Jurkat, Clone E6-1 (cell line): ENCODE measurements at regions not wholly inside any gene's neighbourhood (a gene's known extent, or its start where the extent isn't known, plus 50 kb on each side); places are given as distances from the start of the nearest gene placed in this dataset.
"Not testable (repeated sequence)": the region's sequence is repeated elsewhere in the genome, so short reads cannot be mapped to it uniquely, and the experiment has no call there.

Experiments used
- DNase-seq: peaks from one replicate; pipeline ENCODE4 v3.0.0-alpha.2; 2011; ENCODE audit warnings: low read depth, low spot score
- H3K4me3 ChIP-seq: 2 replicates; pipeline ENCODE4 v1.5.1; 2011; ENCODE audit warnings: mild to moderate bottlenecking, low read length, control low read depth, moderate library complexity

DNA sequence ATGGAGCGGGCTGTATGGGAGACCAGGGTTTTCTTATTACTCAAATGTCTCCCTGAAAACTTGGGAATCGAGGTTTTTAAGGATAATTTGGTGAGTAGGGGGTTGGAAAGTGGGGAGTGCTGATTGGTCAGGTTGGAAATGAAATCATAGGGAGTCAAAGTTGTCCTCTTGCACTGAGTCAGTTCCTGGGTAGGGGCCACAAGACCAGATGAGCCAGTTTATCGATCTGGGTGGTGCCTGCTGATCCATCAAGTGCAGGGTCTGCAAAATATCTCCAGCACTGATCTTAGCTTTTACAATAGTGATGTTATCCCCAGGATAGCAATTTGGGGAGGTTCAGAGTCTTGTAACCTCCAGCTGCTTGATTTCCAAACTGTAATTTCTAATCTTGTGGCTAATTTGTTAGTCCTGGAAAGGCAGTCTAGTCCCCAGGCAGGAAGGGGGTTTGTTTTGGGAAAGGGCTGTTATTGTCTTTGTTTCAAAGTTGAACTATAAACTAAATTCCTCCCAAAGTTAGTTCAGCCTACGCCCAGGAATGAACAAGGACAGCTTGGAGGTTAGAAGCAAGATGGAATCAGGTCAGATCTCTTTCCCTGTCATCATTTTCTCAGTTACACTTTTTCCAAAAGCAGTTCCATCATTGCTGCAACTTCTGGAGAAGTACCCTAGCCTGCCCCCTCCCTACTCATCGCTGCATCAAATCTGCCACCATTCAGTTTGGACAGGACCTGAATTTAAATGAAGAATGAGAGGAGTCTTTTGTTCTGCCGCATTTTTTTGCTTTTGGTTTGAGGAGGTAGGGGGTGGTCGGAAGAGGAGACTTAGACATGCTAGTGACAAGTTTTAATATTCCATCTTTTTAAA, 236.4 kb upstream of the GALNT17 start:
- H3K4me3 ChIP-seq, DNase-seq: not testable (repeated sequence)

DNA sequence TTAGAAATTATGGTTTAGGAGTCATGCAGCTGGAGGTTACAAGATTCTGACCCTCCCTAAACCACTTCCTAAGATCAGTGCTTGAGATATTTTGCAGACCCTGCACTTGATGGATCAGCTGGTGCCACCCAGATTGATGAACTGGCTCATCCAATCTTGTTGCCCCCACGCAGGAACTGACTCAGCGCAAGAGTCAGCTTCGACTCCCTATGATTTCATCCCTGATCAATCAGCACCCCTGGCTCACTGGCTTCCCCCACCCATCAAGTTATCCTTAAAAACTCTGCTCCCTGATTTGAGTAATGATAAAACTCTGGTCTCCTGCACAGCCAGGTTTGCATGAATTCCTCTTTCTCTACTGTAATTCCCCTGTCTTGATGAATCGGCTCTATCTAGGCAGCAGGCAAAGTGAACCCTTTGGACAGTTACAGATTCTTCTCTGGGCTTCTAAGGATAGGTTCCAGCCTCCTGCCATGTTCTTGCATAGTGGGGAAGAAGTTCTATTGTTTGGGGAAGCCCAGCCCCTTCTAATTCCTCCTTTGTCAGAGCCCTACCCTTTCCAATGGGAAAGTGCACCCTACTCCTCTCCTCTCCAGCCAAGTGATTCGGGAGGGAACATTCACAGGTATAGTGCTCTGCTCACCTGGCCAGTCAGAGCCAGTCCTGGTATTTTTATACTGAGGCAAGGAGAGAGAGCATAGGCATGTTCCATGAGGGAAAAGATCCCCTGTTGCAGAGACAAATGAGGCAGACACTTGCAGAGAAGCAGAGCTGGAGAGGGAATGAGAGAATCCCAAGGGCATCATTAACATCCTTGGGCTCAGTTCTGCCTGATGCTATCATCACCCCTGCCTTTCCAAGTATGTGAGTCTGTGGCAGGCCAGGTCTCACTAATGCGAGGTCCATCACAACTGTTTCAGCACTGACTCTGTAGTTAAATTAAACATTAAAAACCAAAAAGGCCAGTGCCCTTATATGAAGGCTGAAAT, 224.4 kb upstream of the GALNT17 start:
- H3K4me3 ChIP-seq = no peak overlapping the region
- no peak for DNase-seq

DNA sequence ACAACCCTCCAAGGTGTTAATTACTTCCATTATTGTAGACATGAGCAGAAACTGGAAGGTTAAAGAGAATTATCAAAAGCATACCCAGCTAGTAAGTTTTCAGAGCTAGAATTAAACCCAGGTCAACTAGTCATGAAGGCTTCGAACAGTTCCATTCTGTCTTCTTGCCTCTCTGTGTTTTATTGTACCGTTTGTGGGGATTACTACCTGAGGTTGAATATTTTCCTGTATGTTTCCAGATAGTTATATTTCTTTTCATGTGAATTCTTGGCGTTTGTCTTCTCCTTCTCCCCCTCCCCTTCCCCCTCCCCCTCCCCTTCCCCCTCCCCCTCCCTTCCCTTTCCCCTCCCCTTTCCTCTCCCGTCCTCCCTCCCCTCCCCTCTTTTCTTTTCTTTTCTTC, 218.0 kb upstream of the GALNT17 start:
- no peak overlapping the region for H3K4me3 ChIP-seq
- no peak for DNase-seq

DNA sequence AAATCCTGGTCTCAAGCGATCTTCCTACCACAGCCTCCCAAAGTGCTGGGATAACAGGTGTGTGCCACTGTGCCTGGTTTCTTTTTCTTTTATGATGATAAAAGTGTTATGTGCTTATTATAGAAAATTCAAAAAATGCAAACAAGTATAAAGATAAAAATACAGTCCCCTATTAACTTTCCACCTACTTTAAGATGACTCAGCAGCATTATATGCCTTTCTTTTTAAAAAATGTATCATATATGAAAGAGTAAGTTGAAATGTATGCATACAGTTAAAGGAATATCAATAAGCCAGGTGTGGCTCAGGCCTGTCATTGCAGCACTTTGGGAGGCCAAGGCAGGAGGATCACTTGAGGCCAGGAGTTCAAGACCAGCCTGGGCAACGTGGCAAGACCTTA, 216.9 kb upstream of the GALNT17 start:
- no peak overlapping the region for H3K4me3 ChIP-seq
- no peak for DNase-seq

DNA sequence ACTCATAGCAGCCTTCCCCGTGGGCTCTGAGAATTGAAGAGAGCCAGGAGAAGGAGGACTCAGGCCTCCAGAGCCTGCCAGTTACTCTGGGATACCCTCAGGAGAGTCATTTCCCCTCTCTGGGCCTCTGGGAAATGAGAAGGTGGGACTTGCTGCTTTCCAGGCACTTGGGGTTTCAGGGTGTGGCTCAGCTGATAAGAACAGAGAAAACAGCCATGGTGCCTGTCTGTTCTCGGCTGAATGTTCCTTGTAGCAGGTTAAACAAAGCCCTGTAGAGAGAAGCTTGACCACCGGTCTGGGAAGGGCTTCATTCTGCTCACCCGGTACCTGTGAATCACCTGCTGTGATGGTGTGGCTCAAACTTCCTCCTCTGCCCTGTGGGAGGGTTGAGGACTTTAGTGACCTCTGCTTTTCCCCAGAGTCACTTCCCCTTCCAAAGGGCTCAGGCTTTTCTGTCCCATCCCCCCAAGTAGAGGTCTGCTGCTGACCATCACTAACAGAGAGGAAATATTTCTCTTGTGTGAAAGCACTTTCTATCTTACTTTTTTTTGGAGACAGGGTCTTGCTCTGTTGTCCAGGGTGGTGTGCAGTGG, 212.4 kb upstream of the GALNT17 start:
- no peak overlapping the region for H3K4me3 ChIP-seq
- DNase-seq = no peak

DNA sequence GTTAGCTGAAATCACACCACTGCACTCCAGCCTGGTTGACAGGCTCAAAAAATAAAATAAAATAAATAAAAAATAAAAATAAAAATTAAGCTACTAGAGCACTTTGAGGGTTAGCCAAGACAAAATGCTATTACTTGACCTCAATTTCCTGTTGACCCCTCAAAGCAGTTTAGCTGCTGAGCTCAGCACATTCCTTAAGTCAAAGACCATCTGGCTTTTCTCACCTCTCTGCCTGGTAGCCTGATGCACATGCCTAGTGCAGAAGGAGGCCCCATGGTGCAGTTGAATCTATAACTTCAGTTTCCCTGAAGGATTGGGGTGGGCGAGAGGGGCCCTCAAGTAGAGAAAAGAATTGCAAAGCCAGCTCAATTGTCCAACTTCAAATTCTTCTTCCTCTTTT, 211.1 kb upstream of the GALNT17 start:
- no peak overlapping the region for H3K4me3 ChIP-seq
- DNase-seq = no peak

DNA sequence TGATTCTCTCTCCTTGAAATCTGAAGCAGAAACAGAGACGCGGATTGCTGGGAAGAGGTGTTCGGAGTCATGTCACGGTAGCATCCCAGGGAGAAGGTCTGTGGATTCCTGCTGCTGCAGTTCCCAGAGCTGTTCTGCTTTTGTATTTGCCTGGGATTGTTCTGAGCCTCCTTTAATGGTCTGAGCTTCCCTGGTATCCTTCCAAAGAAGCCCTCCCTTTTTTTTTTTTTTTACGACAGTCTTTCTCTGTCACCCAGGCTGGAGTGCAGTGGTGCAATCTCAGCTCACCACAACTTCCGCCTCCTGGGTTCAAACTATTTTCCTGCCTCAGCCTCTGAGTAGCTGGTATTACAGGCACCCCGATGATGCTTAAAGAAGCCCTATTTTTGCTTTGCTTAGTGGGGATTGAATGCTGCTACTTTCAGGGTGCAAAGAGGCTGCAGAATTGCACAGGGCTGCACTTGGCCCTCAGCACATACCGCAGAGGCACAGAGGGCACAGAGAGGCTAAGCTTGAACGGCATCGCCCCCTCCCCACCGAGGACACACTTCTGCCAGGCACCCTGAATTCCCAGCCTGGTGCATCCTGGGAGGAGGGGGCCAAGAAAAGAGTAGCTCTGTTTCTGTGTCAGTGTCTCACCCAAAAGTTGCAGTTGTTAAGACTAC, 208.6 kb upstream of the GALNT17 start:
- no peak overlapping the region for H3K4me3 ChIP-seq
- no peak for DNase-seq

DNA sequence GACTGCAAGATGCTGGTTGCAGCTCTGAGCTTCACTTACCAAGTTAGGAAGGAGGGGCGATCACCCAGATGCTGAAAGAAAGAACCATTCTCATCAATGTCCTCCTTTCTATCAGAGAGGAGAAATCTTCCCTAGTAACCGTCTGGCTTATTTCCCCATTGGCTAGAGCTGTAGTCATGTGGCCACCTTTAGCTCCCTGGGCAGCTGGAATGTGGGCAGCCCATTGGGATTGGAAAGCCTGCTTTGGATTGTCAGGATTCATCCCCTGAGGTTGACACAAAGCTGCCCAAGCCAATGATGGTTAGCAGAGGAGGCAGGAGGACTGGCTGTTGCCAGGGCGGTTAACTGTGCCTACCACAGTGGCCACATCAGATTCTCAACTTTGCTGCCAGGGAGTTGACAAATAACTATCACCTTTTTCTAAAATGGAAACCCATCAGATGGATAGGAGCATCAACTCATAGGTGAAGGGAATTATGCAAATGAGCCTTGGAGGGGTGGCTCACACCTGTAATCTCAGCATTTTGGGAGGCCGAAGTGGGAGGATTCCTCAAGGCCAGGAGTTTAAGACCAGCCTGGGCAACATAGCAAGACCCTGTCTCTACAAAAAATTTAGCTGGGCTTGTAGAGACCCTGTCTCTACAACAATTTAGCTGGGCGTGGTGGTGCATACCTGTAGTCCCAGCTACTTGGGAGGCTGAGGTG, 206.4 kb upstream of the GALNT17 start:
- DNase-seq = no peak
- no peak overlapping the region for H3K4me3 ChIP-seq

DNA sequence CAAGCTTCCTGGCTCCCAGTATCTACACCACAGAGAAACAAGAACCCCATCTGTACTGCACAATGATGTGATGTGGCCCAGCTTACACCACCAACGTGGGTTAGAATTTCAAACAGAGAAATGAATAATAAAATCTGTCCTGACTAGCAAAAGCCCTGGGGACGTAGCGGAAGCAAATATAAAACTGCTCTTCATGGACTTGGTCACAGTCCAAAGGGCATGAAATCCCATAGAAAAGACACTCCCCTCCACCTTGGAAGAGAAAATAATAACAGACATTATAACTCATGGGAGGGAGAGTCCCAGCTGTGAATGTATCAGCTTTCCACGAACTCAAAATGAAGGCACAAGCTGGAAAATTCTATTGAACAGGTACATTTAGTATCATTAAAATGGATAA, 205.3 kb upstream of the GALNT17 start:
- no peak overlapping the region for H3K4me3 ChIP-seq
- DNase-seq = no peak

DNA sequence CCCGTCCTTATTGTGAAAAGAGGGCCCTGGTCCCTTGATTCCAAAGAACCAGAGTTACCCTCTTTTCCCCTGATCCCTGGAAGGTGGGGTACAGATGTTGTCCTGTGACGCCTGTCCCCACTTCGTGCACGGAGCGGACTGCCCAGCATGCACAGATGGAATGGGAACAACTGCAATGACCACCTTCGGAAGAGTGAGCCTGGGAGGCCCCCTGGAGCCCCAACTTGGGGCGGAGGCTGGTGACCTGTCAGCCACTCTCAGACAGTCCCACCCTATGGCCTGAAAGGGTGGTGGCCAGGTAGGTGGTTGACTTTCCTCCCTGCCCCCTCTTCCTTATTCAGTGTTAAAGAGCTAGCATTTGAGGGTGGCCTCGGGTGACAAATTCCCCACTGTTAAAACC, 196.6 kb upstream of the GALNT17 start:
- no peak for DNase-seq
- no peak overlapping the region for H3K4me3 ChIP-seq

DNA sequence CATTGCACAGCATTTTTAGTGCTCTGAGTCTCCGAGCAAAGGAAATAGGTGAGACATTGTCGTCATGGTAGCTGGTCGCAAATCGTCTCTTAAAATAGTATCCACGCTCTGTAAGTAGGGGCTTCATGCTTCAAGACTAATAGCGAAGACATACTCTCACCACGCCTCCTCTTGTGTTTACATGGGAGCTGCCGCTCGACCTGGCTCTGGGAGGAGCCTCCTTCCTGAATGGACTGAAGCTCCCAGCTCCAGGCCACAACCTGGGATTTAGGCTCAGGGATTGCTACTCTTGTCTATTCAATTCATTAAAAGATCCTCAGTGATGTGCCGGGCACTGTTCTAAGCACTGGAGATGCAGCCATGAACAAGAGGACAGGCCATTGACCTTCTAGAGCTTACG, 196.1 kb upstream of the GALNT17 start:
- H3K4me3 ChIP-seq = no peak overlapping the region
- no peak for DNase-seq

DNA sequence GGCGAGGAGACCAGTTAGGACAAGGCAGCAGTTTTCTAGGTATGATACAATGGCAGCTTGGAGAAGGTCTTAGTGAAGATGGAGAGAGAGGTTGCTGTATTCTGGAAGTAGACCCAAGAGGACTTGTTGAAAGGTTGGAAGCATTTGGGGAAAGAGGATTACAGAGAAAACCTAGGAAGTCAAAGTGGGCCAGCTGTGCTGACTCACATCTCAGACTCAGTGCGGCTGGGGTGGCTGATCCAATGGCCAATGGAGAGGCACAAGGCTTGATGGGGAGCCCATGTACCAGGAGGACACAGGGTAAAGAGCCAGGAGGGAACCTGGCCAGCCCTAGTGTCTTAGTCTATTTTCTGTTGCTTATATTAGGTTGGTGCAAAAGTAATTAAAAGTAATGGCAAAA, 194.5 kb upstream of the GALNT17 start:
- H3K4me3 ChIP-seq = no peak overlapping the region
- no peak for DNase-seq

DNA sequence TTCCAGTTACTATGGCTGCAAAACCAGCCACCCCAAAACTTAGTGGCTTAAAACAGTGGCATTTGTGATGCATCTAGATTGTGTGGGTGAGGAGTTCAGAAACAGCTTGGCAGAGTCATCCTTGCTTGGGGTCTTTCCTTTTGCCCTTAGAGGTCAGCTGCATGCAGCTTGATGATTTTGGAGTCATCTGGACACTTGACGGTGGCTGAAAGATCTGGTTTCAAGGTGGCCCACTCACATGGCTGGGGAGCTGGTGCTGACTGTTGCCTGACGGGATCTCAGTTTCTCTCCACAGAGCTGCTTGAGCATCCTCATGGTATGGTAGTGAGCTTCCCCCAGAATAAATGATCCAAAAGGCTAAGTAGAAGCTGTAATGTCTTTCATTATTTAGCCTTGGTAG, 191.3 kb upstream of the GALNT17 start:
- no peak for DNase-seq
- H3K4me3 ChIP-seq = no peak overlapping the region

DNA sequence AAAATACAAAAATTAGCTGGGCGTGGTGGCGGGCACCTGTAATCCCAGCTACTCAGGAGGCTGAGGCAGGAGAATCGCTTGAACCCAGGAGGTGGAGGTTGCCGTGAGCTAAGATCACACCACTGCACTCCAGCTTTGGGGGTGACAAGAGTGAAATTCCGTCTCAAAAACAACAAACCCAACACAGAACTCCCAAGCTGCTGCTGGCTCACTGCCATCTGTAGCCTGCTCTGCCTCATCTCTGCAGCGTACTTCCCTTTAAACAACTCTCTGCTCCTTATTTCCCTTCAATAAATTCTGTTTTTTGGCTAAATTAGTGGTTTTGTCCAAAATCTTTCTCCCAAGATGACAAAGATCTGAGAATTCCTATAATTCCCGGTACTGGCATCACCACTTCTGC, 189.2 kb upstream of the GALNT17 start:
- DNase-seq = no peak
- no peak overlapping the region for H3K4me3 ChIP-seq

DNA sequence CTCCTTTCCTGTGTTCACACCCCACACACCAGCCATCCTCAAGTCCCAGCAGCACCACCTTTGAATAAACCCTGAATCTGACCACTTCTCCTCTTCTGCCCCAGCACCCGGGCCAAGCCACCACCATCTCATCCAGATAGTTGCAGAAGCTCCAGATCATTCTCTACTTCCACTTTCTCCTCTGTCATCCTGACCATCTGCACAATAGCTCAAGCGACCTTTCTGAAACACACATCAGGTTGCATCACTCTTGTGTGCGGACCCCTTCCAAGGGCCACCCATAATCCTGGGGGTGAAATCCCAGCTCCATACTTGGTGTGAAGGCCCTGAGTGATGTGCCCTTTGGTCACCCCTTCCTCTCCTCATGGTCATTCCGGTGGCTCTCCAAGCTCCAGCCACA, 187.4 kb upstream of the GALNT17 start:
- DNase-seq = no peak
- H3K4me3 ChIP-seq = no peak overlapping the region

DNA sequence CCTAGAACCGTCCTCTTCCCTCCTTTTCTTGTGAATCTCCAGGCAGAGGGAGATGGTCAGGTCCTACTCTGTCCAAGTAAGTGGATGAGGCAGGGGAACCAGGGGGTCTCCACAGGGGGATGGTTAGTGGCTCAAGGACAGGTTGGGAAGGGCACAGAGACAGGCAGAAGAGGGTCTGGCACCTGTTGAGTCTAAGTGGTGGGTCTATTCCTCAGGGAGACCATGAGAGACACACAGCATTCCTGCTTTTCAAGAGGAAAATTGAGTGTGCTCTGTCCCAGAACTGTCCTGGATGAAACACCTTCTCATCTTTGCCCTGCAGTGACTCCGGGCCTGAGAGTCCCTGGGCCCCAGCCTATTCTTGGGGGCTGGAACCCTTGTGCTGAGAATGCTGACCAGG, 184.8 kb upstream of the GALNT17 start:
- no peak for DNase-seq
- H3K4me3 ChIP-seq = no peak overlapping the region

DNA sequence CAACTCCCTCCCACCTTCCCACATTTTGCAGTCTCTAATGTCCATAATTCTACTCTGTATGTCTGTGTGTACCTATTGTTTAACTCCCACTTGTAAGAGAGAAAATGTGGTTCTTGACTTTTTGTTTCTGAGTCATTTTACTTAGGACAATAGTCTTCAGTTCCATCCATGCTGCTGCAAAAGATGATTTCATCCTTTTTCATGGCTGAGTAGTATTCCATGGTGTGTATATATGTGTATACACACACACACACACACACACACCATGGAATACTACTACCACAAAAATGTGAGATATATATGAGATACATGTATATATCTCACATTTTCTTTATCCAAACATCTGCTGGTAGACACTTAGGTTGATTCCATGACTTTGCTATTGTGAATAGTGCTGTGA, 182.1 kb upstream of the GALNT17 start:
- DNase-seq = no peak
- H3K4me3 ChIP-seq = no peak overlapping the region

DNA sequence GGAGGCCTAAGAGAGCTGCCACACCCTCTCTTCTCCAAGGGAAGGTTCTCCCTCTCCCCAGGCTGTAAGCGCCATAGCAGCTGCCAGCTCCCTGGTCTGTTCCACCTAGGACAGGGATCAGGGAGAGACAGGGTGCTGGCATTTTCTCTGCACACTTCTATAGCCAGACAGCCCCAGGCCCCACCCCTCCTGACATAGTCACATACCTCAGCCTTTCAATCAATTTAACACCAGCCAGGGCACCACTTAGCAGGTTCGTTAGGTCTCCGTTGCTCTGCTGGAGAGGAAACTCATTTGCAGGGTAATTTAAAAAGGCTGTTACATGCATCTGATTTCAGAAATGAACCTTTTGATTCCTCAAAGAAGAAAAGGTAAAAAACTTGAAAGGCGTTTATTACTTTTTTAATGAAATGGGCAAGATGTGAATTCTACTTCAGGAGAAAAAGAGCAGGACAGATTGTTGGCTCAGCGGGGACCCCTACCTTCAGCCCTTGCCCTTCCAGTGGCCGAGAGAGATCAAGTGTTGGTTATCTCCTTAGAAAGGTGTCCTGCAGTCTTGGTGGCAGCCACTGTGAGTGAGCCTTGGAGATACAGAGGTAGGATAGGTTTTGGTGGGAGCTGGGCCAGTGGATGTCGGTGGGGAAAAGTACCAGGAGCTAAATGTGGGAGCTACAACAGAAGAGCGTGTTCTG, 180.5 kb upstream of the GALNT17 start:
- H3K4me3 ChIP-seq = no peak overlapping the region

More for the DNA sequence above, 180.5 kb upstream of the GALNT17 start:
- no peak for DNase-seq
